CD1c-positive myeloid dendritic cell (primary cell): ENCODE measurements at regions not wholly inside any gene's neighbourhood (a gene's known extent, or its start where the extent isn't known, plus 50 kb on each side); places are given as distances from the start of the nearest gene placed in this dataset.
"Not testable (repeated sequence)": the region's sequence is repeated elsewhere in the genome, so short reads cannot be mapped to it uniquely, and the experiment has no call there.

Experiments
- DNase-seq: peaks from one replicate; pipeline ENCODE4 v3.0.0-alpha.2; 2016; ENCODE audit errors: extremely low spot score

GRCh38 chr10:76665029-76665428 is 972.6 kb downstream of the KCNMA1 start:
- no peak for DNase-seq

DNA sequence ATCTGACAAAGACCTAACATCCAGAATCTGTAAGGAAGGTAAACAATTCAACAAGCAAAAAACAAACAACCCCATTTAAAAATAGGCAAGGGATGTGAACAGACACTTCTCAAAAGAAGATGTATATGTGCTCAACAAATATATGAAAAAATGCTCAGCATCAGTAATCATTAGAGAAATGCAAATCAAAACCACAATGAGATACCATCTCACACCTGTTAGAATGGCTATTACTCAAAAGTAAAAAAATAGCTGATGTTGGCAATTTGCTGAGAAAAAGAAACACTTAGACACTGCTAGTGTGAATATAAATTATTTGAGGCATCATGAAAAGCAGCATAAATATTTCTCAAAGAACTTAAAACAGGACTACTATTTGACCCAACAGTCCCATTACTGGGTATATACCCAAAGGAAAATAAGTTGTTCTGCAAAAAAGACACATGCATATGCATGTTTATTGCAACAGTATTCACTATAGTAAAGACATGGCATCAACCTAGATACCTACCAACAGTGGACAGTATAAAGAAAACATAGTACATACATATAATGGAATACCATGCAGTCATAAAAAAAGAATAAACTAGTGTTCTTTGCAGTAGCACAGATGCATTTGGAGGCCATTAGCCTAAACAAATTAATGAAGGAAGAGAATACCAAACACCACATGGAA is 980.1 kb downstream of the KCNMA1 start:
- no peak for DNase-seq

GRCh38 chr10:76651154-76651553 is 986.5 kb downstream of the KCNMA1 start:
- no peak for DNase-seq

DNA sequence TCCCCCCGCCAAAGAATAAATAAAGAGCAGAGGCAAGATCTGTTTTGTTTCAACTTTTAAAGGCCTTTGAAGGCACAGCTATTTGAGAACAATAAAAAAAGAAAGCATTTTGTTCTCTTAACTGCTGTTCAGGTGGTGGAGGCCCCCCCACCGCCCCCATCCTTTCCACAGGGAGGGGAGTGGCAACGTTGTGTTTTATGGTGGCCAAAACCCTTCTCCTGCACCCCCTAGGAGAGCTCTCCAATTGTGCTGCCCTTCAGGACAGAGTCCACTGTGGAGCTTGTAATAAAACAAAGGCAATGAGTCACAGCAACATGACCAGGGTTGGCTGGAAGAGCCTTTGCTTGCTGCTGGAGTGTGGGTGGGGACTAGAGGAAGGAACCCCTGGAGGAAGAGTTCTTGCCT is 987.9 kb downstream of the KCNMA1 start:
- DNase-seq: no peak

- no peak for DNase-seq
Measured at GRCh38 chr10:76649254-76649653, 988.4 kb downstream of the KCNMA1 start.

DNA sequence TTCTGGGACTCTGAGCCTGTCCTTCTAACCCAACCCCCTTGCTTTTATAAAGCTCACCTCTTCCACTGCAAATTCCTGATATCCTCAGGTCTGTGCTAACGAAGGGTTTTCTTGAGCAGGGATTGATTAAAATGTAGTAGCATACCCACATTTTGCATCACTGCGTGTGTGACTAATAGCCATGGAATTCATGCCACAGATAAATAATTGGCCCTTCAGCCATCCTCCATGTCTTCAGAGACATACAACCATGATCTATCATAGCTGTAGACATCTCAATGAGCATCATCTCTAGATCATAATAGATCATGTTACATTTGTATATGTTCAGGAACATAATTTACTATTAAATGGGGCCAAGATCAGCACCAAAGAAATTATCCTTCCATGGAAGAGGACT is 990.3 kb downstream of the KCNMA1 start:
- no peak for DNase-seq

DNA sequence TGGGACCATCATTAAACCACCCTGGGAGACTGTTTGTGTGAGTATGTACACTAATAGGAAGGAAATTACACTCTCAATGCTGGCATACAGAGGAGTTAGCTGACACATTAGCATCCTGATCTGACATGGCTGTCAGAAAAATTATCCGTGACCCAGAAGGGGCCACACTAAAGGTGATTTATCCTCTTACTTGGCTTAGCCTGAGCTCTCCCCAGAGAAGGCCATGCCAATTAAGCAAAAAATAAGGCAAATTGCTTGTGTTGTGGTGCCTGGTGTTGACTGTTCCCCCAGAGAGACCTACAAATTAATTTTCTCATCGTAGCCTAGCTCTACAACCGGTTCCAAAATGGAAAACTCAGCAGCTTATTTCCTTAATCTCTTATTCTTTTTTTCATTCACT is 992.3 kb downstream of the KCNMA1 start:
- DNase-seq: no peak

DNA sequence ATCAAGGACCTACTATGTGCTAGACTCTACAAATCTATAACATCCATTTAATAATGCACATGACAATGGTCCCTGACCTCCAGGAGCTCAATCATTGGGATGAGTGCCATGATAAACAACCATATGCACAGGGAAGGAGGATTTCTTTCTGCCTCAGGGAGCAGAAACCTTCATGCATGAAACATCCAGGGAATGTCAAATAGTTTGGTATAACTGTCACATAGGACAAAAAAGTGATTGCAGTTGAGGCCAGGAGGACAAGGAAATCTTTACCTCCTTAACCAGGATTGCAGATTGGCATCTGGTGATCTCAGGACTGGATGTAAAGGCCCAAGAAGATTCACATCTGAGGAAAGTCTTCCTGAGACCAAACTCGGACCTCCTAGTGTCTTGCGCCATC is 993.1 kb downstream of the KCNMA1 start:
- DNase-seq: no peak

GRCh38 chr10:76643511-76643911 is 994.1 kb downstream of the KCNMA1 start:
- DNase-seq: no peak

GRCh38 chr10:76642358-76642757 is 995.2 kb downstream of the KCNMA1 start:
- no peak for DNase-seq

GRCh38 chr10:76641215-76641614 is 996.4 kb downstream of the KCNMA1 start:
- no peak for DNase-seq

- no peak for DNase-seq
Measured at GRCh38 chr10:76640806-76641205, 996.8 kb downstream of the KCNMA1 start.

GRCh38 chr10:76632767-76633051 is 1004.9 kb downstream of the KCNMA1 start:
- DNase-seq: no peak

DNA sequence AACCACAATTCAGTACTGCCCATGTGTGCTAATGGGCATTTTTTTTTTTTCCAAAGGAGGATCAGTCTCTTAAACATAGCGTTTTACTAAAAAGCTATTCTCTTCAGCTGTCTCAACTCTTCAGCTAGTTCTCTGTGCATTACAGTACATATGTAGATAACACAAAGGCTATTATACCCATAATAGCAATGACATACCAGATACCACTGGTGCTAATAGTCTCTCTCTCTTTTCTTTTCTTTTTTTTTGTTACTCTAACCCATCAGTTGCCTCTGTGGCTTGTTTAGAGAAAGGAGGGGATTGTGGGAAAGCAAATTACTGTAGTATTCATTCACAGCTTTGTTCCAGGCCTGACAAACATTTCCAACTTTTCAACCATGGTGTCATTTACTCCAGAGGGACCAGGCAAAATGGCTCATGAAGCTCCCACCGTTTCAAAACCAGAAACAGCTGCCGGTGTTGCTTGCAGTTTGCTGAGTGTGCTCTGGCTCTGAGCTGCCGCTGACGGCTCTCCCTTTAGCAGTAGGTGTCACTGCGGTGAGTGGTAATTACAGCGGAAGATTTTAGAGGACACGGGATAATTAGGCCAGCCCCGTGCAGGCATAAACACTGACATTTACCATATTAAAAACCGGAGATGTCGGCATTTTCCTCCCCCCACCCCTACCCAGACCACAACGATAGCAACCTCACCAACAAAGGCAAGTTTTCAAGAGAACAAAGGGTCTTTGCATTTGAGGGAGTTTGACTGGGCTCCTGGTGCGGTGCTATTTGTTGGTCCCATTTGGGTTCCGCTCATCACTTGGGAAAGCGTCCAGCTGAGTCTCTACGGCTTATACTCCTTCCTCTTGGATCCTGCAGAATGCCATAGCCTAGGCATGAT is 1005.5 kb downstream of the KCNMA1 start:
- no peak for DNase-seq

DNA sequence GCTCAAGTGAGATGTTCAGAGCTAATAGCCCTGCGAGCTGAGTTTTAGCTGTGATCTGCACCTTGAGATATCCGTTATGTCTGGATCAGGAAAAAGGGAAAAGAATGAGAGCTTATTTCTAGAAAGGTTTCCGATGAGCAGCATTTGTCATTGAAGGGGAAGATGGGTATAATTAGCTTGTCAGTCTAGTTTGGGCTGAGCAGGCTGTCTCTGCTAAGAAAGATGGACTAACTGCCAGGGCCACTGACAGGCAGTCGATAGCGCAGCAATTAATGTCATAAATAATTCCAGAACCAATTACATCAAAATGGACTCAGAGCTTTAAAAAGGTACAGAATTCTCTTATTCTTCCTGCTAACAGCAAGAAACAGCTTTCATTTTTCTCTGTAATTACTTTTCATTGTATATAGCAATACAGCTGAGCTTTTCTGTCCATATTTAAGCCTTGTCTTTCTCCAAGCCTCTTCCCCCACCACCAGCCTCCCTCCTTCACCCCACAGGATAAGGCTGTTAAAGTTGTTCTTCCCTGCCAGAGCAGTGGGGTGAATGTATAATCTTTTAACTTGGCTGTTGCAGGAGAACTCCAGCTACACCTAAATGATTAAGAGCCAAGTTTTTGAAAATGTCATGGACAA is 1006.5 kb downstream of the KCNMA1 start:
- no peak for DNase-seq

- no peak for DNase-seq
Measured at GRCh38 chr10:76628801-76629200, 1008.8 kb downstream of the KCNMA1 start.

DNA sequence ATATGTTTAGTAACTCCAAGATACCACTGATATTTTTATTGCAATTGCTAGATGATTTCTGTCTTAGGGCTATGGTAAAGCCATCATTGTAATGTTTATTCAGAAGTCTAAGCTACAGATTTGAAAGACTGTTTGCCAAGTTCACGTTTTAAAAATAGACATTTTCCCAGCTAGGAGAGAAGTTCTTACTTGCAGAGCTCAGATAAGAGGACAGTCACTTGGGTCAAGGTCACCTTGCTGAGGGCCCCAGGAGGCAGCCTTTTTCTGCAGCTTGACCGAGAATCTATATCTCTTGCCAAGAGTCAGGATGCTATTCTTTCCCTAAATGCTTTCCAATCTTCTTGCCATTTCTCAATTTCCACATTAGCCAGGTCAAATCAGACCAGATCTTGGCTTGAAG is 1011.2 kb downstream of the KCNMA1 start:
- no peak for DNase-seq

DNA sequence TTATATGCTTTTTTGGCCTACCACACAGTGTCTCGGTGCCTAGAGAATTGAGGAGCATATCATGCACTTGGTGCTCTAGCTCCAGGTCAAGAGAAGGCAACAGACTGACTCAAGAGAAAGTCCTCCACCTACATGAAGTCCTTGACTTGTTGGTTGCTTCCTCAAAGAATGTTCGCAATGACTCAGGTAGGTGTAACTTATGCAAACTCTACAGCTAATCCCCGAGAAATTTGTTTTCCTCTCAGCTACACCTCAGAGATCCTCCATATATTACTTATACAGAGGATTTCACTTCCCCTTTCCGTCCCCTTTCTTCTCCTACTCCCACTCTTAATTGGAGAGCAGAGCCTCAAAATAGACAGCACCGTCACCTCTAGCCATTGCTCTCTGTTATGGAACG is 1013.1 kb downstream of the KCNMA1 start:
- DNase-seq: peak; percentile 42

DNA sequence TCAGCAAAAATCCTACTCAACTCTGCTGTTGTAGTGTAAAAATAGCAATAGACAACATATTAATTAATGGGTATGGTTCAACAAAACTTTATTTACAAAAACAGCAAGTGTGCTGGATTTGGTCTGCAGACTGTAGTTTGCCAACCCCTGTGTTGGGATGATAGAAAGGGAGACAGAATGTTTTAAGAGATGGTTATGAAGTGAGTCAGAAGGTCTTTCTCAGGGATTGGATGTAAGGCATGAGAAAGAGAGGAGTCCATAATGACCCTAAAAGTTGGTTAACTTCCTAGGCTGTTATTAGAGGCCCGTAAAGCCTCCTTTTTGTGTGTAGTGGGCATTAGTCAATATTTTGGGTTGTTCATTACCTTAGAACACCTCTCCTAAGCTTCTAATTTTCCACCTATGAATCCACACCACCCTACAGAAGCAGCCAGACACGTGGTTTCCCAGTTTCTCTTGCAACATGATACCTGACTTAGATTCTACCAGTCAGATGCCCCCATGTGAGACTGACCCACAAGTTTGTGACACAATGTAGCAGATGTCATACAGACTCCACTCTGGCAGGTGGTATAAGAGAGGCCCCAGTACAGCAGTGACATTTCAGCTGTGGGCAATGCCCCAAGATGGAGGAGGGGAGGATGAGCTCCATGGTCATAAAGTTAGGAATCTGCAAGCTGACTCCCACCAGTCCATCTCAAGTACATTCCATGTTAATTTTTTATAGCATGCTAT is 1015.6 kb downstream of the KCNMA1 start:
- no peak for DNase-seq

DNA sequence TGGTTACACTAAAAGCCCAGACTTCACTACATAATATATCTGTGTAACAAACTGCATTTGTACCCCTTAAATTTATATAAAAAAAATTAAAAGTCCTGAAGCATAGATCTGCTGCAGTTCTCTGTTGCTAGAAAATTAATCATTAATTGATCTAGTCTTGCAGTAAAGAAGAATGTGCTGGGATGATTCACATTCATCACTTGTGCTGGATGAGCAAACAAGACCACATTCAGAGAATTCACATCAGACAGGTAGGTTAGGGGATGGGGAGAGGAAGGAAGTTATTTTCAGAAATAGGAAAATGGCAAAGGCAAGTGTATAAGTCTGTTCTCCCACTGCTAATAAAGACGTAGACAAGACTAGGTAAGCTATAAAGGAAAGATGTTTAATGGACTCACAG is 1019.0 kb downstream of the KCNMA1 start:
- DNase-seq: no peak

- no peak for DNase-seq
Measured at GRCh38 chr10:76618171-76618570, 1019.4 kb downstream of the KCNMA1 start.

DNA sequence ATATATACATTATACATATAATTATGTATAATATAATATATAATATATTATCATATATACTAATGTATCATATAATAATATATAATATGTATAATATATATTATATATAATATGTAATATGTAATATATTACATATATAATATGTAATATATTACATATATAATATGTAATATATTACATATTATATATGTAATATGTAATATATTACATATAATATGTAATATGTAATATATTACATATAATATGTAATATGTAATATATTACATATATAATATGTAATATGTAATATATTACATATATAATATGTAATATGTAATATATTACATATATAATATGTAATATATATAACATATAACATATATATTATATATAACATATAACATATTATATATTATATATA is 1020.9 kb downstream of the KCNMA1 start:
- not testable (repeated sequence) for DNase-seq
